ENCODE measurements at regions not wholly inside any gene's neighbourhood (a gene's known extent, or its start where the extent isn't known, plus 50 kb on each side); places are given as distances from the start of the nearest gene placed in this dataset.

DNA sequence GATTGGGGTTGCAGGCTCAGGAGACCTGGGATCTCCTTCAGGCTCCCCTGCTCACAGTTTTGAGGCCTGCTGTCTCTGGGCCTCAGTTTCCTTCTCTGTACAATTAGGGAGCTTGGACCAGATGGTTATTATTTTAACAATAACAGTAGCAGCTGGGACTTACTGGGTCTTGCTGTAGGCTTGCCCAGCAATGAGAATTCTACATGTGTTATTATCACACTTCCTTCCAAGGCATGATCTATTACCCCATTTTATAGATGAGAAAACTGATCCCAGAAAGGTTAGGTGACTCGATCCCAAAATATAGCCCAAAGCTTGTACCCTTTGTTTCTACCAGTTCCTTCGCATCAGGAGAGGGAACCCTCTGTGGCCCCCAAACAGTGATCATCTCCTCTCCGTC is 153.8 kb downstream of the PTPRU start:
- POLR2A ChIA-PET = no interaction called here
- H3K27me3 ChIP-seq (ENCODE audit: control insufficient read depth in 1 of 2, insufficient read depth in 2 of 2, low read length in 2 of 2) = 0 out of 5 replicates have a peak, but pooled peaks cover 0 to 6% of the 10 kb centered on the region in 2 experiments
- no peak overlapping the region for H2AFZ ChIP-seq (ENCODE audit: low read length)
- no peak for FAIRE-seq
- ATAC-seq = no peak
- WGBS (ENCODE audit: low lambda C conversion rate) = 0% methylated on average over 3 of the region's 3 CpGs
- H3K4me1 ChIP-seq (ENCODE audit: insufficient read depth, low read length) = no peaks in the 10 kb centered on the region
- no peaks in the 10 kb centered on the region for H4K20me1 ChIP-seq (ENCODE audit: insufficient read depth, low read length)
- H3K4me2 ChIP-seq (ENCODE audit: low read depth, low read length) = no peak overlapping the region
- CTCF ChIA-PET (ENCODE audit: low intra/inter-chr PET ratio, low total read pairs) = no interaction called here
- no peaks in the 10 kb centered on the region for H3K79me2 ChIP-seq (ENCODE audit: insufficient read depth, low read length)
- H3K36me3 ChIP-seq (replicated peaks in 1 of 2; ENCODE audit: control insufficient read depth in 1 of 2, insufficient read depth in 2 of 2, low read length in 2 of 2) = no peaks in the 10 kb centered on the region
- in situ Hi-C loops (cut with HindIII; ENCODE audit: extremely low pct_ligation_motif_present, low pct_unique_long_range_greater_than_20kb) (loop anchor here (25.0 kb wide), 1 partner anchor 697 kb away; no protein-coding TSS in a partner anchor), intact Hi-C loops (cut with micrococcal nuclease; ENCODE audit: unreplicated experiment) (no loop called here)
- DNase-seq (ENCODE audit: low spot score) = no peak
- no peak overlapping the region for H3K4me3 ChIP-seq (replicated peaks in 1 of 3; ENCODE audit: insufficient read depth in 1 of 3, low read depth in 2 of 3, low read length in 3 of 3)
- no peak overlapping the region for H3K27ac ChIP-seq (ENCODE audit: extremely low read length, insufficient read depth, low read length)
- no peak overlapping the region for H3K9ac ChIP-seq (ENCODE audit: insufficient read depth, low read depth, low read length)
- H3K9me3 ChIP-seq (ENCODE audit: low read length) = no peaks in the 10 kb centered on the region
- TF ChIP-seq SCMH1 (CRISPR knock-in tag; IDR thresholded peaks at IDR 0.05; ENCODE audit: borderline replicate concordance) (no peak), ZNF629 (CRISPR knock-in tag; conservative IDR thresholded peaks at IDR 0.05) (peak; percentile 35; the same call in 1 of the 2 replicates)
- BruUV-seq (replicated peaks) = no TSS peak

DNA sequence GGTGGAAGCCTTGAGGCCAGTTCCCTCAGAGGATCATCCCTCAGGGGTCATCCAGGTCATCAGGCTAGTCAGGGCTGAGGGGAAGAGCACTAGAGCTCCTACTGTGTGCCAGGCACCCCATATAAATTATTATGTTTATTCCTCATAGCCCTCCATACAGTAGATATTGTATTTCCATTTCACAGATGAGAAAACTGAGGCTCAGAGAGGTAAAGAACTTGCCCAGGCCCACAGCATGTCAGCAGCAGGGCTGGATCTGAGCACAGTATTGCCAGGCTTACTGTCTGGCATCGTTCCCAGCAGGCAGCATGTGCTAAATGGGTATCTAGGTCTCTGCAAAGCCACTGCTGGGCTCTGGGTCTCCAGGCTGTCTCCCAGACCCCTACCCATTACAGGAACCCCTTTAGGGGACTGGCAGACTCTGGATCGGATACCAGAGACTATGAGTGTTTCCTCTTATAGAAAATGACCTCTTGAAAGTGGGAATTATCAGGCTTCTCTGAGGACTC is 153.3 kb downstream of the PTPRU start:
- TF ChIP-seq ZNF746 (CRISPR knock-in tag; IDR thresholded peaks at IDR 0.05) (no peak), MIER3 (CRISPR knock-in tag; IDR thresholded peaks at IDR 0.05; ENCODE audit: borderline replicate concordance) (no peak), ZNF792 (CRISPR knock-in tag; IDR thresholded peaks at IDR 0.05) (no peak), MAFF (IDR thresholded peaks at IDR 0.05; ENCODE audit: low read depth, low read length) (no peak), HOXA5 (CRISPR knock-in tag; IDR thresholded peaks at IDR 0.05) (no peak), ZNF550 (CRISPR knock-in tag; IDR thresholded peaks at IDR 0.05; ENCODE audit: borderline replicate concordance) (no peak), RFXANK (CRISPR knock-in tag; IDR thresholded peaks at IDR 0.05) (no peak), CHD2 (IDR thresholded peaks at IDR 0.05; ENCODE audit: low read depth, low read length) (no peak)
- TF ChIP-seq, protein P1, sequence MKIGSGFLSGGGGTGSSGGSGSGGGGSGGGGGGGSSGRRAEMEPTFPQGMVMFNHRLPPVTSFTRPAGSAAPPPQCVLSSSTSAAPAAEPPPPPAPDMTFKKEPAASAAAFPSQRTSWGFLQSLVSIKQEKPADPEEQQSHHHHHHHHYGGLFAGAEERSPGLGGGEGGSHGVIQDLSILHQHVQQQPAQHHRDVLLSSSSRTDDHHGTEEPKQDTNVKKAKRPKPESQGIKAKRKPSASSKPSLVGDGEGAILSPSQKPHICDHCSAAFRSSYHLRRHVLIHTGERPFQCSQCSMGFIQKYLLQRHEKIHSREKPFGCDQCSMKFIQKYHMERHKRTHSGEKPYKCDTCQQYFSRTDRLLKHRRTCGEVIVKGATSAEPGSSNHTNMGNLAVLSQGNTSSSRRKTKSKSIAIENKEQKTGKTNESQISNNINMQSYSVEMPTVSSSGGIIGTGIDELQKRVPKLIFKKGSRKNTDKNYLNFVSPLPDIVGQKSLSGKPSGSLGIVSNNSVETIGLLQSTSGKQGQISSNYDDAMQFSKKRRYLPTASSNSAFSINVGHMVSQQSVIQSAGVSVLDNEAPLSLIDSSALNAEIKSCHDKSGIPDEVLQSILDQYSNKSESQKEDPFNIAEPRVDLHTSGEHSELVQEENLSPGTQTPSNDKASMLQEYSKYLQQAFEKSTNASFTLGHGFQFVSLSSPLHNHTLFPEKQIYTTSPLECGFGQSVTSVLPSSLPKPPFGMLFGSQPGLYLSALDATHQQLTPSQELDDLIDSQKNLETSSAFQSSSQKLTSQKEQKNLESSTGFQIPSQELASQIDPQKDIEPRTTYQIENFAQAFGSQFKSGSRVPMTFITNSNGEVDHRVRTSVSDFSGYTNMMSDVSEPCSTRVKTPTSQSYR (CRISPR knock-in tag; IDR thresholded peaks at IDR 0.05; ENCODE audit: borderline replicate concordance) = no peak
- TF ChIP-seq, protein P2, sequence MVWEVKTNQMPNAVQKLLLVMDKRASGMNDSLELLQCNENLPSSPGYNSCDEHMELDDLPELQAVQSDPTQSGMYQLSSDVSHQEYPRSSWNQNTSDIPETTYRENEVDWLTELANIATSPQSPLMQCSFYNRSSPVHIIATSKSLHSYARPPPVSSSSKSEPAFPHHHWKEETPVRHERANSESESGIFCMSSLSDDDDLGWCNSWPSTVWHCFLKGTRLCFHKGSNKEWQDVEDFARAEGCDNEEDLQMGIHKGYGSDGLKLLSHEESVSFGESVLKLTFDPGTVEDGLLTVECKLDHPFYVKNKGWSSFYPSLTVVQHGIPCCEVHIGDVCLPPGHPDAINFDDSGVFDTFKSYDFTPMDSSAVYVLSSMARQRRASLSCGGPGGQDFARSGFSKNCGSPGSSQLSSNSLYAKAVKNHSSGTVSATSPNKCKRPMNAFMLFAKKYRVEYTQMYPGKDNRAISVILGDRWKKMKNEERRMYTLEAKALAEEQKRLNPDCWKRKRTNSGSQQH (CRISPR knock-in tag; IDR thresholded peaks at IDR 0.05; ENCODE audit: low read depth) = no peak
- TF ChIP-seq, protein P3, sequence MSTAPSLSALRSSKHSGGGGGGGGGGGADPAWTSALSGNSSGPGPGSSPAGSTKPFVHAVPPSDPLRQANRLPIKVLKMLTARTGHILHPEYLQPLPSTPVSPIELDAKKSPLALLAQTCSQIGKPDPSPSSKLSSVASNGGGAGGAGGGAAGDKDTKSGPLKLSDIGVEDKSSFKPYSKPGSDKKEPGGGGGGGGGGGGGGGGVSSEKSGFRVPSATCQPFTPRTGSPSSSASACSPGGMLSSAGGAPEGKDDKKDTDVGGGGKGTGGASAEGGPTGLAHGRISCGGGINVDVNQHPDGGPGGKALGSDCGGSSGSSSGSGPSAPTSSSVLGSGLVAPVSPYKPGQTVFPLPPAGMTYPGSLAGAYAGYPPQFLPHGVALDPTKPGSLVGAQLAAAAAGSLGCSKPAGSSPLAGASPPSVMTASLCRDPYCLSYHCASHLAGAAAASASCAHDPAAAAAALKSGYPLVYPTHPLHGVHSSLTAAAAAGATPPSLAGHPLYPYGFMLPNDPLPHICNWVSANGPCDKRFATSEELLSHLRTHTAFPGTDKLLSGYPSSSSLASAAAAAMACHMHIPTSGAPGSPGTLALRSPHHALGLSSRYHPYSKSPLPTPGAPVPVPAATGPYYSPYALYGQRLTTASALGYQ (CRISPR knock-in tag; IDR thresholded peaks at IDR 0.05) = no peak
- ATAC-seq = no peak
- Histone ChIP-seq H3K9ac (ENCODE audit: insufficient read depth, low read depth, low read length) (no peak overlapping the region), H3K4me2 (ENCODE audit: low read depth, low read length) (no peak overlapping the region), H3K79me2 (ENCODE audit: insufficient read depth, low read length) (no peaks in the 10 kb centered on the region), H3K9me3 (ENCODE audit: low read length) (no peaks in the 10 kb centered on the region), H3K27me3 (ENCODE audit: control insufficient read depth in 1 of 2, insufficient read depth in 2 of 2, low read length in 2 of 2) (peaks cover 0 to 8% of the 10 kb centered on the region in 2 experiments; a peak in 1 of 5 replicates), H3K27ac (ENCODE audit: extremely low read length, insufficient read depth, low read length) (no peak overlapping the region), H3K4me3 (replicated peaks in 1 of 3; ENCODE audit: insufficient read depth in 1 of 3, low read depth in 2 of 3, low read length in 3 of 3) (no peak overlapping the region), H3K36me3 (replicated peaks in 1 of 2; ENCODE audit: control insufficient read depth in 1 of 2, insufficient read depth in 2 of 2, low read length in 2 of 2) (no peaks in the 10 kb centered on the region), H2AFZ (ENCODE audit: low read length) (no peak overlapping the region), H3K4me1 (ENCODE audit: insufficient read depth, low read length) (no peaks in the 10 kb centered on the region), H4K20me1 (ENCODE audit: insufficient read depth, low read length) (no peaks in the 10 kb centered on the region)
- FAIRE-seq = no peak
- CTCF ChIA-PET (ENCODE audit: low intra/inter-chr PET ratio, low total read pairs) = no interaction called here
- in situ Hi-C loops (cut with HindIII; ENCODE audit: extremely low pct_ligation_motif_present, low pct_unique_long_range_greater_than_20kb) (loop anchor here (25.0 kb wide), 1 partner anchor 698 kb away; no protein-coding TSS in a partner anchor), intact Hi-C loops (cut with micrococcal nuclease; ENCODE audit: unreplicated experiment) (no loop called here)
- POLR2A ChIA-PET = no interaction called here
- WGBS (ENCODE audit: low lambda C conversion rate) = 0% methylated on average over 2 of the region's 2 CpGs
- no TSS peak for BruUV-seq (replicated peaks)
- no peak for DNase-seq (ENCODE audit: low spot score)
